ENCODE measurements at regions not wholly inside any gene's neighbourhood (a gene's known extent, or its start where the extent isn't known, plus 50 kb on each side); places are given as distances from the start of the nearest gene placed in this dataset.

DNA sequence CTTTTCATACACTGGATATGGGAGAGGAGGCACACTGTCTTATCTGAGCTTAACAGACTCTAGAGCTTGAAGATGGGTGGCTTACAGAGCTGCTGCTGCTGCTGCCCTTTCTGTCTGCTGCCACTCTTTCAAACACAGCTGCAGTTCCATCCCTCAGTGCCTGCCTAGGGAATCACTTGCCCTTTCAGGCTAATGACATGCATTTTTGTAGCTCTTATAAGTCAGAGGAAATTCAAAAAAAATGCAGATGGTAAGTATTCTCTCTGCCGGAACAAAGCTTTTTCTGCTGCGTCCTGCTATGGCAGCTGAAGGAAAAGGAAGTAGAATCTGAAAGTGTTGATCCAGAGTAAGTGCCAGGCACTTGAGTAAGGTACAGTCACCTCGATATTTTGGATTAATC lies 460.4 kb upstream of the DIAPH2 start:
- DNase-seq (ENCODE audit: low spot score): no peak
- ATAC-seq (ENCODE audit: insufficient number of reproducible peaks, low FRiP score, low read depth): no peak
- no peaks in the 10 kb centered on the region for H3K27me3 ChIP-seq (replicated peaks; ENCODE audit: insufficient read depth)
- TF ChIP-seq, protein P1, sequence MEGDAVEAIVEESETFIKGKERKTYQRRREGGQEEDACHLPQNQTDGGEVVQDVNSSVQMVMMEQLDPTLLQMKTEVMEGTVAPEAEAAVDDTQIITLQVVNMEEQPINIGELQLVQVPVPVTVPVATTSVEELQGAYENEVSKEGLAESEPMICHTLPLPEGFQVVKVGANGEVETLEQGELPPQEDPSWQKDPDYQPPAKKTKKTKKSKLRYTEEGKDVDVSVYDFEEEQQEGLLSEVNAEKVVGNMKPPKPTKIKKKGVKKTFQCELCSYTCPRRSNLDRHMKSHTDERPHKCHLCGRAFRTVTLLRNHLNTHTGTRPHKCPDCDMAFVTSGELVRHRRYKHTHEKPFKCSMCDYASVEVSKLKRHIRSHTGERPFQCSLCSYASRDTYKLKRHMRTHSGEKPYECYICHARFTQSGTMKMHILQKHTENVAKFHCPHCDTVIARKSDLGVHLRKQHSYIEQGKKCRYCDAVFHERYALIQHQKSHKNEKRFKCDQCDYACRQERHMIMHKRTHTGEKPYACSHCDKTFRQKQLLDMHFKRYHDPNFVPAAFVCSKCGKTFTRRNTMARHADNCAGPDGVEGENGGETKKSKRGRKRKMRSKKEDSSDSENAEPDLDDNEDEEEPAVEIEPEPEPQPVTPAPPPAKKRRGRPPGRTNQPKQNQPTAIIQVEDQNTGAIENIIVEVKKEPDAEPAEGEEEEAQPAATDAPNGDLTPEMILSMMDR (IDR thresholded peaks at IDR 0.05): no peak
- no peak overlapping the region for H3K27ac ChIP-seq
- no peaks in the 10 kb centered on the region for H3K36me3 ChIP-seq
- no peaks in the 10 kb centered on the region for H3K4me1 ChIP-seq (ENCODE audit: control insufficient read depth in 1 of 2, low read depth in 2 of 2)
- no peaks in the 10 kb centered on the region for H3K9me3 ChIP-seq
- H3K4me3 ChIP-seq: no peak overlapping the region

DNA sequence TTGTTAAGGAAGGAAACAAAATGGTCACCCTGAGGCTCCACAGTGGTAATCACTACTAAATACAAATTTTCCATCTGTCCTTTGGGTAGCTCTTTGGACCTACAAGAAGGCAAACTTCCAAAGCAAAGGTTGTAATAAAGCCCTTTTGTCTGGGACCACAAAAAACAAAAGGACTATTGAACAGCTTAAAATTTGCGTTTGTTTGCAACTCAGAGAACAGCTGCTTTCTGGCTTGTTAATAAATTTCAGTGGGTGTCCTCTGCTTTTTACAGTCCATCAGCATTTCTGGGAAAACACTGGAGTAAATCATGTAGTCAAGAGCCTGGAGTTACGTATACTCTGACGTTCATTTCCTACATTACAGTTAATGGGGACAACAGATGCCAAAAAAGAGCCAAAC lies 439.7 kb upstream of the DIAPH2 start:
- TF ChIP-seq, protein P1 (IDR thresholded peaks at IDR 0.05): no peak
- Histone ChIP-seq H3K9me3 (no peaks in the 10 kb centered on the region), H3K27ac (no peak overlapping the region), H3K4me3 (no peak overlapping the region), H3K27me3 (replicated peaks; ENCODE audit: insufficient read depth) (no peaks in the 10 kb centered on the region), H3K4me1 (ENCODE audit: control insufficient read depth in 1 of 2, low read depth in 2 of 2) (no peaks in the 10 kb centered on the region), H3K36me3 (no peaks in the 10 kb centered on the region)
- DNase-seq (ENCODE audit: low spot score) (no peak), ATAC-seq (ENCODE audit: insufficient number of reproducible peaks, low FRiP score, low read depth) (no peak)

DNA sequence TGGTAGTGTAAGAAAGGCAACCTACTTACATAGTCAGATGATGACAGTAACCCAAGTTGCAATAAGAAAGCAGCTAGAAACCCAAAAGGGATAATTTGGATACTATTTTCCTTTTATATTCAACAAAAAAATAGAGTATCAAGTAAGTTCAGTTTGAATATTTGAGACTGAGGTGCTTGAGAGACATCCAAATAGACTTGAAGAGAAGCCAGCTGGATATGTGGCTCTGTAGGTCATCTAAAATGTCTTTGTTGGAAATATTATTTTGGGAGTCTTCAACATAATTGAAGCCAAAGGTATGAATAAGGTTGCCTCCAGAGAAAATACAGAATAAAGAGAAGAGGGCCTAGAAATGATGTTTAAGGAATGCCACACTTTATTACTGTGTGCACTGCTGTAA lies 438.2 kb upstream of the DIAPH2 start:
- Histone ChIP-seq H3K27ac (no peak overlapping the region), H3K4me1 (ENCODE audit: control insufficient read depth in 1 of 2, low read depth in 2 of 2) (no peaks in the 10 kb centered on the region)
- ATAC-seq (ENCODE audit: insufficient number of reproducible peaks, low FRiP score, low read depth): no peak

More for the DNA sequence above, 438.2 kb upstream of the DIAPH2 start:
- no peaks in the 10 kb centered on the region for H3K27me3 ChIP-seq (replicated peaks; ENCODE audit: insufficient read depth)
- TF ChIP-seq, protein P1 (IDR thresholded peaks at IDR 0.05): no peak
- H3K9me3 ChIP-seq: no peaks in the 10 kb centered on the region
- no peak for DNase-seq (ENCODE audit: low spot score)
- H3K36me3 ChIP-seq: no peaks in the 10 kb centered on the region
- H3K4me3 ChIP-seq: no peak overlapping the region

Data from thoracic aorta (tissue), 2 donors.